ENCODE measurements at regions not wholly inside any gene's neighbourhood (a gene's known extent, or its start where the extent isn't known, plus 50 kb on each side); places are given as distances from the start of the nearest gene placed in this dataset.

DNA sequence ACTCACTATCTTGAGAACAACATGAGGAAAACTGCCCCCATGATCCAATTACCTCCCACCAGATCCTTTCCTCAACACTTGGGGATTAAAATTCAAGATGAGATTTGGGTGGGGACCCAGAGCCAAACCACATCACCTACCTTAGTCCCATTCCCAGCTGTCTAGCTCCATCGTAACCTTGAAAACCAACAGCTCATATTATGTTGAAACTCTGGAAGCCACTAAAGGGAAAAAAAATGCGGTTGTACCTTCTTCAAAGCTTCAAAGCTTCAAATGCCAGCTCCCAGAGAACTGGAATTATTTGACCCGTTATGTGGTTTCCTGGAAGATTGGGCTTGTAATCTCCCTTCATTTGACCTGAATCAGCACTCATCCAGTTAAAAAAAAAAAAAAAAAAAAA is 223.1 kb upstream of the GPC6 start:
- TF ChIP-seq CSDC2 (CRISPR knock-in tag; IDR thresholded peaks at IDR 0.05) (no peak), BACH2 (CRISPR knock-in tag; IDR thresholded peaks at IDR 0.05; ENCODE audit: borderline replicate concordance) (no peak), GLIS3 (CRISPR knock-in tag; IDR thresholded peaks at IDR 0.05) (no peak), PATZ1 (CRISPR knock-in tag; IDR thresholded peaks at IDR 0.05; ENCODE audit: borderline replicate concordance) (no peak), ESRRG (CRISPR knock-in tag; IDR thresholded peaks at IDR 0.05) (no peak), CREB5 (CRISPR knock-in tag; IDR thresholded peaks at IDR 0.05; ENCODE audit: low read depth) (no peak), CSRNP3 (CRISPR knock-in tag; IDR thresholded peaks at IDR 0.05) (no peak), TOX (CRISPR knock-in tag; IDR thresholded peaks at IDR 0.05; ENCODE audit: borderline replicate concordance) (no peak), ZFP30 (CRISPR knock-in tag; IDR thresholded peaks at IDR 0.05) (no peak)
- ATAC-seq, result no peak

DNA sequence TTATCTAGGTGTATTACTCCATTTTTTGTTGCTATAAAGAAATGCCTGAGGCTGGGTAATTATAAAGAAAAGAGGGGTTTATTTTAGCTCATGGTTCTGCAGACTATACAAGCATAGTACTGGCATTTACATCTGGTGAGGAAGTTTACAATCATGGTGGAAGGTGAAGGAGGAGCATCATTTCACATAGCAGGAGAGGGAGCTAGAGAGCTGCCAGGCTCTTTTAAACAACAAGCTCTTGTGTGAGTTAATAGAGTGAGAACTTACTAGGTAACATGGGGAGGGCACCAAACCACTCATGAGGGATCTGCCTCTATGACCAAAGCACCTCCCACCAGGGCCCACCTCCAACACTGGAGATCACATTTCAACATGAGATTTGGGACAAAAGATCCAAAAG is 221.7 kb upstream of the GPC6 start:
- ATAC-seq, result peak; percentile 54; the same call in 1 of the 3 replicates
- no peak for TF ChIP-seq ISL1 (CRISPR knock-in tag; IDR thresholded peaks at IDR 0.05)
- no peak for TF ChIP-seq PATZ1 (CRISPR knock-in tag; IDR thresholded peaks at IDR 0.05; ENCODE audit: borderline replicate concordance)
- no peak for TF ChIP-seq ZNF70 (CRISPR knock-in tag; IDR thresholded peaks at IDR 0.05)
- no peak for TF ChIP-seq ZNF8 (CRISPR knock-in tag; IDR thresholded peaks at IDR 0.05)
- no peak for TF ChIP-seq TCF4 (CRISPR knock-in tag; IDR thresholded peaks at IDR 0.05; ENCODE audit: borderline replicate concordance)
- TF ChIP-seq ZFP30 (CRISPR knock-in tag; IDR thresholded peaks at IDR 0.05), result no peak
- TF ChIP-seq TOX (CRISPR knock-in tag; IDR thresholded peaks at IDR 0.05; ENCODE audit: borderline replicate concordance), result no peak
- TF ChIP-seq ESRRG (CRISPR knock-in tag; IDR thresholded peaks at IDR 0.05), result no peak
- no peak for TF ChIP-seq SNAI2 (CRISPR knock-in tag; IDR thresholded peaks at IDR 0.05)
- no peak for TF ChIP-seq PPARA (CRISPR knock-in tag; IDR thresholded peaks at IDR 0.05; ENCODE audit: borderline replicate concordance)
- no peak for TF ChIP-seq RARB (CRISPR knock-in tag; IDR thresholded peaks at IDR 0.05)
- TF ChIP-seq ZNF565 (CRISPR knock-in tag; conservative IDR thresholded peaks at IDR 0.05; ENCODE audit: low read depth), result no peak
- no peak for TF ChIP-seq ZC3H10 (CRISPR knock-in tag; IDR thresholded peaks at IDR 0.05)
- TF ChIP-seq ARNTL (CRISPR knock-in tag; IDR thresholded peaks at IDR 0.05; ENCODE audit: borderline replicate concordance, low read depth), result no peak
- no peak for TF ChIP-seq CREB5 (CRISPR knock-in tag; IDR thresholded peaks at IDR 0.05; ENCODE audit: low read depth)
- TF ChIP-seq CSRNP3 (CRISPR knock-in tag; IDR thresholded peaks at IDR 0.05), result no peak
- no peak for TF ChIP-seq CSDC2 (CRISPR knock-in tag; IDR thresholded peaks at IDR 0.05)
- no peak for TF ChIP-seq ZFP3 (CRISPR knock-in tag; IDR thresholded peaks at IDR 0.05)
- TF ChIP-seq GLIS3 (CRISPR knock-in tag; IDR thresholded peaks at IDR 0.05), result no peak

GRCh38 chr13:93007928-93008327 is 218.7 kb upstream of the GPC6 start:
- no peak for ATAC-seq
- TF ChIP-seq ZNF565 (CRISPR knock-in tag; conservative IDR thresholded peaks at IDR 0.05; ENCODE audit: low read depth) (no peak), ESRRG (CRISPR knock-in tag; IDR thresholded peaks at IDR 0.05) (no peak), CREB5 (CRISPR knock-in tag; IDR thresholded peaks at IDR 0.05; ENCODE audit: low read depth) (no peak), GLIS3 (CRISPR knock-in tag; IDR thresholded peaks at IDR 0.05) (no peak), ZNF70 (CRISPR knock-in tag; IDR thresholded peaks at IDR 0.05) (no peak), ZNF8 (CRISPR knock-in tag; IDR thresholded peaks at IDR 0.05) (no peak), PPARA (CRISPR knock-in tag; IDR thresholded peaks at IDR 0.05; ENCODE audit: borderline replicate concordance) (no peak), POU6F1 (CRISPR knock-in tag; IDR thresholded peaks at IDR 0.05; ENCODE audit: borderline replicate concordance, low read depth) (no peak), ZC3H10 (CRISPR knock-in tag; IDR thresholded peaks at IDR 0.05) (no peak), ZFP3 (CRISPR knock-in tag; IDR thresholded peaks at IDR 0.05) (no peak), TOX (CRISPR knock-in tag; IDR thresholded peaks at IDR 0.05; ENCODE audit: borderline replicate concordance) (no peak), ZFP30 (CRISPR knock-in tag; IDR thresholded peaks at IDR 0.05) (no peak), CSDC2 (CRISPR knock-in tag; IDR thresholded peaks at IDR 0.05) (no peak), ISL1 (CRISPR knock-in tag; IDR thresholded peaks at IDR 0.05) (no peak), PATZ1 (CRISPR knock-in tag; IDR thresholded peaks at IDR 0.05; ENCODE audit: borderline replicate concordance) (no peak)

All from SK-N-SH treated with all-trans-retinoic acid at 6 μM for 48 hours (cell line).